MM.1S (cell line): ENCODE measurements at regions not wholly inside any gene's neighbourhood (a gene's known extent, or its start where the extent isn't known, plus 50 kb on each side); places are given as distances from the start of the nearest gene placed in this dataset.

Experiments used
- DNase-seq: peaks from one replicate; pipeline ENCODE4 v3.0.0-alpha.2; 2015
- H2AFZ ChIP-seq: fragments of 300-600 bp; sonication (generic); 2 replicates; pipeline ENCODE4 v1.6.0; 2016; ENCODE audit warnings: antibody characterized with exemption, low read length
- H3F3A ChIP-seq: fragments of 300-600 bp; sonication (generic); 2 replicates; pipeline ENCODE4 v1.6.1; 2016; ENCODE audit warnings: mild to moderate bottlenecking, antibody characterized with exemption, low read length, moderate library complexity, mixed read lengths; ENCODE audit not compliant: insufficient read depth
- H3K27ac ChIP-seq: fragments of 300-600 bp; sonication (generic); 2 replicates; pipeline ENCODE4 v1.5.1; 2016; ENCODE audit warnings: mild to moderate bottlenecking, low read length
- H3K27me3 ChIP-seq: fragments of 300-600 bp; sonication (generic); replicated peaks from 2 replicates; pipeline ENCODE4 v1.6.0; 2016; ENCODE audit warnings: low read length; ENCODE audit not compliant: insufficient read depth
- H3K36me3 ChIP-seq: fragments of 300-600 bp; sonication (generic); replicated peaks from 2 replicates; pipeline ENCODE4 v1.6.1; 2016; ENCODE audit warnings: mild to moderate bottlenecking, low read length, mixed read lengths; ENCODE audit not compliant: insufficient read depth
- H3K4me1 ChIP-seq: fragments of 300-600 bp; sonication (generic); 2 replicates; pipeline ENCODE4 v1.6.1; 2016; ENCODE audit warnings: low read length, mixed read lengths
- H3K4me2 ChIP-seq: fragments of 300-600 bp; sonication (generic); 2 replicates; pipeline ENCODE4 v1.6.0; 2016; ENCODE audit warnings: low read depth, low read length
- H3K4me3 ChIP-seq: fragments of 300-600 bp; sonication (generic); 2 replicates; pipeline ENCODE4 v1.5.1; 2016; ENCODE audit warnings: low read length, mixed read lengths
- H3K79me2 ChIP-seq: fragments of 300-600 bp; sonication (generic); 2 replicates; pipeline ENCODE4 v1.6.1; 2016; ENCODE audit warnings: mixed run types, low read length, mixed read lengths
- H3K9ac ChIP-seq: fragments of 300-600 bp; sonication (generic); 2 replicates; pipeline ENCODE4 v1.6.1; 2016; ENCODE audit warnings: low read length, mixed read lengths
- H3K9me2 ChIP-seq: fragments of 300-600 bp; sonication (generic); replicated peaks from 2 replicates; pipeline ENCODE4 v1.6.1; 2016; ENCODE audit warnings: mild to moderate bottlenecking, low read length, mixed read lengths; ENCODE audit not compliant: insufficient read depth
- H3K9me3 ChIP-seq: fragments of 300-600 bp; sonication (generic); replicated peaks from 2 replicates; pipeline ENCODE4 v1.6.1; 2016; ENCODE audit warnings: mild to moderate bottlenecking, low read length, mixed read lengths; ENCODE audit not compliant: insufficient read depth
- H4K20me1 ChIP-seq: fragments of 300-600 bp; sonication (generic); 2 replicates; pipeline ENCODE4 v1.6.1; 2016; ENCODE audit warnings: mild to moderate bottlenecking, low read length, moderate library complexity, mixed read lengths; ENCODE audit not compliant: insufficient read depth
- EZH2 ChIP-seq: fragments of 300-600 bp; sonication (generic); optimal IDR thresholded peaks from 2 replicates; pipeline ENCODE3; 2017; ENCODE audit warnings: low read depth, mild to moderate bottlenecking, antibody characterized with exemption, low read length, mixed read lengths
- EZH2phosphoT487 ChIP-seq: fragments of 300-600 bp; sonication (generic); IDR thresholded peaks from 2 replicates; pipeline ENCODE4 v1.6.1; 2018; ENCODE audit warnings: antibody characterized with exemption, low read length
- TF ChIP-seq, protein P1 (sequence below): fragments of 300-600 bp; sonication (generic); IDR thresholded peaks from 2 replicates; pipeline ENCODE4 v1.5.1; 2016; ENCODE audit warnings: antibody characterized with exemption, low read length, mixed read lengths

- no peak overlapping the region for H3K4me3 ChIP-seq
- H3K9ac ChIP-seq: no peak overlapping the region
- no peaks in the 10 kb centered on the region for H3K27me3 ChIP-seq
- H3F3A ChIP-seq: no peaks in the 10 kb centered on the region
- no peak for DNase-seq
- no peaks in the 10 kb centered on the region for H3K36me3 ChIP-seq
- no peak overlapping the region for H2AFZ ChIP-seq
- H3K9me3 ChIP-seq: no peaks in the 10 kb centered on the region
- H3K79me2 ChIP-seq: no peaks in the 10 kb centered on the region
- no peaks in the 10 kb centered on the region for H3K4me1 ChIP-seq
- H3K4me2 ChIP-seq: no peak overlapping the region
- no peaks in the 10 kb centered on the region for H4K20me1 ChIP-seq
- TF ChIP-seq EZH2phosphoT487 (no peak), EZH2 (no peak)
- TF ChIP-seq, protein P1, sequence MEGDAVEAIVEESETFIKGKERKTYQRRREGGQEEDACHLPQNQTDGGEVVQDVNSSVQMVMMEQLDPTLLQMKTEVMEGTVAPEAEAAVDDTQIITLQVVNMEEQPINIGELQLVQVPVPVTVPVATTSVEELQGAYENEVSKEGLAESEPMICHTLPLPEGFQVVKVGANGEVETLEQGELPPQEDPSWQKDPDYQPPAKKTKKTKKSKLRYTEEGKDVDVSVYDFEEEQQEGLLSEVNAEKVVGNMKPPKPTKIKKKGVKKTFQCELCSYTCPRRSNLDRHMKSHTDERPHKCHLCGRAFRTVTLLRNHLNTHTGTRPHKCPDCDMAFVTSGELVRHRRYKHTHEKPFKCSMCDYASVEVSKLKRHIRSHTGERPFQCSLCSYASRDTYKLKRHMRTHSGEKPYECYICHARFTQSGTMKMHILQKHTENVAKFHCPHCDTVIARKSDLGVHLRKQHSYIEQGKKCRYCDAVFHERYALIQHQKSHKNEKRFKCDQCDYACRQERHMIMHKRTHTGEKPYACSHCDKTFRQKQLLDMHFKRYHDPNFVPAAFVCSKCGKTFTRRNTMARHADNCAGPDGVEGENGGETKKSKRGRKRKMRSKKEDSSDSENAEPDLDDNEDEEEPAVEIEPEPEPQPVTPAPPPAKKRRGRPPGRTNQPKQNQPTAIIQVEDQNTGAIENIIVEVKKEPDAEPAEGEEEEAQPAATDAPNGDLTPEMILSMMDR: no peak
- H3K27ac ChIP-seq: no peak overlapping the region
- no peaks in the 10 kb centered on the region for H3K9me2 ChIP-seq
Observed at GRCh38 chr3:147662705-147663104, 253.5 kb downstream of the ZIC1 start.

GRCh38 chr3:147669077-147669476 lies 259.9 kb downstream of the ZIC1 start:
- Histone ChIP-seq H3K9me3 (no peaks in the 10 kb centered on the region), H3K4me2 (no peak overlapping the region), H3K27ac (no peak overlapping the region), H3K9ac (no peak overlapping the region), H3K9me2 (no peaks in the 10 kb centered on the region), H3K27me3 (no peaks in the 10 kb centered on the region), H4K20me1 (no peaks in the 10 kb centered on the region), H3F3A (no peaks in the 10 kb centered on the region), H3K4me3 (no peak overlapping the region), H3K4me1 (no peaks in the 10 kb centered on the region), H3K36me3 (no peaks in the 10 kb centered on the region), H3K79me2 (no peaks in the 10 kb centered on the region), H2AFZ (no peak overlapping the region)
- TF ChIP-seq EZH2phosphoT487 (no peak), EZH2 (no peak)
- TF ChIP-seq, protein P1: no peak
- no peak for DNase-seq

- Histone ChIP-seq H4K20me1 (no peaks in the 10 kb centered on the region), H3K9me3 (no peaks in the 10 kb centered on the region), H3K4me1 (no peaks in the 10 kb centered on the region), H3K9ac (no peak overlapping the region), H2AFZ (no peak overlapping the region), H3K36me3 (no peaks in the 10 kb centered on the region), H3F3A (no peaks in the 10 kb centered on the region), H3K4me3 (no peak overlapping the region), H3K79me2 (no peaks in the 10 kb centered on the region), H3K4me2 (no peak overlapping the region), H3K9me2 (no peaks in the 10 kb centered on the region), H3K27me3 (no peaks in the 10 kb centered on the region), H3K27ac (no peak overlapping the region)
- DNase-seq: no peak
- TF ChIP-seq, protein P1: no peak
- TF ChIP-seq EZH2phosphoT487 (no peak), EZH2 (no peak)
Observed at GRCh38 chr3:147672035-147672434, 262.9 kb downstream of the ZIC1 start.

DNA sequence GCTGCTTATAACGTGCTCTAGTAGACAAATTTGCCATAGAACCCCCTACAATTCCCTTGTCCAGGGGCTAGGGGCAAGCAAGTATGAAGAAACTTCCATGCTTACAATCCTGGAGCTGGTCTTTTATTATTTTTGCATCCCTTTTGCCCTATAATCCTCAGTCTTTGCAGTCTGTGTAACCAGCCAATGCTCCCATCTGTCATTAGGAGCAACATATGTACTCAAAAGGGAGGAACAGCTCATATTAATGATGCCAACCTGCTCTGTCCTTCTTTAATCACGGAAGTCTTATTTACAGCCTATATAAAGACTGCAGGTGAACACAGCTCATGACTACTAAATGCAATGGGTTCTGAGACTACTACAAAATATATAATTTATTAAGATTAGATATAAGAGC lies 263.3 kb downstream of the ZIC1 start:
- Histone ChIP-seq H3K27me3 (no peaks in the 10 kb centered on the region), H3K27ac (no peak overlapping the region), H3K4me1 (no peaks in the 10 kb centered on the region), H3K36me3 (no peaks in the 10 kb centered on the region), H3K4me3 (no peak overlapping the region), H2AFZ (no peak overlapping the region), H3K9me3 (no peaks in the 10 kb centered on the region), H3K79me2 (no peaks in the 10 kb centered on the region), H3K9me2 (no peaks in the 10 kb centered on the region), H3K4me2 (no peak overlapping the region), H3K9ac (no peak overlapping the region), H4K20me1 (no peaks in the 10 kb centered on the region), H3F3A (no peaks in the 10 kb centered on the region)
- DNase-seq: no peak
- TF ChIP-seq EZH2phosphoT487: no peak
- TF ChIP-seq, protein P1: no peak
- no peak for TF ChIP-seq EZH2
